ENCODE measurements at regions not wholly inside any gene's neighbourhood (a gene's known extent, or its start where the extent isn't known, plus 50 kb on each side); places are given as distances from the start of the nearest gene placed in this dataset.

DNA sequence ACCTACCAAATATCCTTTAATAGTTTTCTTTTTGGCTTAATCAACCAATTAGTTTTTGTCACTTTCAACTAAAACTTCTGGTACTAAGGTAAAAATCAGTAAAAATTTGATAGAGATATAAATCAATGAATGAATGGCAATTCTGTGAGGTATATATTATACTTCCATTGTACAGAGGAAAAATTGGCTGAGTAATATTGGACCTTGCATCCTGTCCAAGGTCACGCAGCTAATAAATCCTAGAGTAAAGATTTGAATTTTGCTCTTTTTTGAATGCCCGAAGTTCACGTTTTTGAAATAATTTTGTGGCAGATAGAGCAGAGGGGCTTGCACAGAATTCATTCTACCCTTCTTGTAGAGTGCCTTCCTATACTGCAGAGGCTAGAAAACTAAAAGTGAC, 81.1 kb upstream of the ZNF280D start:
- TF ChIP-seq CREB1 (IDR thresholded peaks at IDR 0.05; ENCODE audit: low read depth): no peak
- TF ChIP-seq TAF1 (IDR thresholded peaks at IDR 0.05; ENCODE audit: low read depth): no peak
- TF ChIP-seq YY1 (IDR thresholded peaks at IDR 0.05; ENCODE audit: low read depth): no peak
- no peak for TF ChIP-seq MAX (IDR thresholded peaks at IDR 0.05)
- TF ChIP-seq TCF12 (IDR thresholded peaks at IDR 0.05; ENCODE audit: low read depth): no peak
- no peak for TF ChIP-seq EGR1 (IDR thresholded peaks at IDR 0.05)
- TF ChIP-seq EP300 (IDR thresholded peaks at IDR 0.05; ENCODE audit: borderline replicate concordance): no peak
- no peak for TF ChIP-seq FOXM1 (IDR thresholded peaks at IDR 0.05; ENCODE audit: borderline replicate concordance, low read depth)
- no peak for TF ChIP-seq NFIC (IDR thresholded peaks at IDR 0.05)
- no peak for TF ChIP-seq USF1 (IDR thresholded peaks at IDR 0.05)
- no peak for TF ChIP-seq RAD21 (IDR thresholded peaks at IDR 0.05; ENCODE audit: low read depth)
- no peak for TF ChIP-seq CEBPB (IDR thresholded peaks at IDR 0.05)
- no peak for TF ChIP-seq TEAD4 (IDR thresholded peaks at IDR 0.05)
- TF ChIP-seq, protein P1, sequence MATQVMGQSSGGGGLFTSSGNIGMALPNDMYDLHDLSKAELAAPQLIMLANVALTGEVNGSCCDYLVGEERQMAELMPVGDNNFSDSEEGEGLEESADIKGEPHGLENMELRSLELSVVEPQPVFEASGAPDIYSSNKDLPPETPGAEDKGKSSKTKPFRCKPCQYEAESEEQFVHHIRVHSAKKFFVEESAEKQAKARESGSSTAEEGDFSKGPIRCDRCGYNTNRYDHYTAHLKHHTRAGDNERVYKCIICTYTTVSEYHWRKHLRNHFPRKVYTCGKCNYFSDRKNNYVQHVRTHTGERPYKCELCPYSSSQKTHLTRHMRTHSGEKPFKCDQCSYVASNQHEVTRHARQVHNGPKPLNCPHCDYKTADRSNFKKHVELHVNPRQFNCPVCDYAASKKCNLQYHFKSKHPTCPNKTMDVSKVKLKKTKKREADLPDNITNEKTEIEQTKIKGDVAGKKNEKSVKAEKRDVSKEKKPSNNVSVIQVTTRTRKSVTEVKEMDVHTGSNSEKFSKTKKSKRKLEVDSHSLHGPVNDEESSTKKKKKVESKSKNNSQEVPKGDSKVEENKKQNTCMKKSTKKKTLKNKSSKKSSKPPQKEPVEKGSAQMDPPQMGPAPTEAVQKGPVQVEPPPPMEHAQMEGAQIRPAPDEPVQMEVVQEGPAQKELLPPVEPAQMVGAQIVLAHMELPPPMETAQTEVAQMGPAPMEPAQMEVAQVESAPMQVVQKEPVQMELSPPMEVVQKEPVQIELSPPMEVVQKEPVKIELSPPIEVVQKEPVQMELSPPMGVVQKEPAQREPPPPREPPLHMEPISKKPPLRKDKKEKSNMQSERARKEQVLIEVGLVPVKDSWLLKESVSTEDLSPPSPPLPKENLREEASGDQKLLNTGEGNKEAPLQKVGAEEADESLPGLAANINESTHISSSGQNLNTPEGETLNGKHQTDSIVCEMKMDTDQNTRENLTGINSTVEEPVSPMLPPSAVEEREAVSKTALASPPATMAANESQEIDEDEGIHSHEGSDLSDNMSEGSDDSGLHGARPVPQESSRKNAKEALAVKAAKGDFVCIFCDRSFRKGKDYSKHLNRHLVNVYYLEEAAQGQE (IDR thresholded peaks at IDR 0.05; ENCODE audit: low read depth): no peak
- TF ChIP-seq ZBTB7A (IDR thresholded peaks at IDR 0.05; ENCODE audit: low read depth): no peak

DNA sequence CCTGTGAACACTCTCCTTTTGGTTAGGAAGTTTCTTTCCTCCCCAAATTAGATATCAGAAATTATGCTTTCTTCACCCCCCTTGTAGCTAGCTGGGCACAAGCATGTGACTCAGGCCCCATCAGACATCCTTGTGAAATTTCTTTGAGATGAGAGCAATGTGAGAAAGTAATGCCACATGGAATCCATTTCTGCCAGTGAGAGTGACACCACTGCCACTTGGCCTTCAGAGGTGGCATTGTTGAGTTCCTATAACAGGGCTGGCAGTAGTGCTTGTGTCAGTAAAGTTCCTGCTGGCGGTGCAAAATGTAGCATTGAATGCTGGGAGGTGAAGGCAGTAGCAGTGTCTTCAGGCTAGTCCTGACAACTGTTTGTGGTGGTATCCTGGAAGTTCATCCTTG, 80.7 kb upstream of the ZNF280D start:
- TF ChIP-seq TCF12 (IDR thresholded peaks at IDR 0.05; ENCODE audit: low read depth): no peak

DNA sequence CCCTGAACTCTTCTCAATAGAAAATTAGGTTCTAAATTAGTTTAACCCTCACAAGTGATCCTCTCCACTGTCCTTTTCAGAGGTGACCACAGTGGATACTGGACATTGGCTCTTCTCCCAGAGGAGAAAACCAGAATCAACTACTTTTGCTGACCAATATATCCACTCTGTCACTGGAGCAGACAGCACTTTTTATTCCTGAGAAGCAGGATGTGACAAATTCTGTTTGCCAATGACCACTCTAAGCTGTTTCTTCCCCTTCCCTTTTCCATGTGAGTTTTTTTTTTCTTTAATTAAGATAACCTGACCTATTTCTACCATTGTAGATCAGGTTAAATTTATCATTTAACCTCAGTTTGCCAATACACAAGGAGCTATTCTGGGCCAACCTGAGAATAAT, 79.7 kb upstream of the ZNF280D start:
- no peak for TF ChIP-seq ZBTB7A (IDR thresholded peaks at IDR 0.05; ENCODE audit: low read depth)
- TF ChIP-seq CREB1 (IDR thresholded peaks at IDR 0.05; ENCODE audit: low read depth): no peak
- no peak for TF ChIP-seq TCF12 (IDR thresholded peaks at IDR 0.05; ENCODE audit: low read depth)
- TF ChIP-seq EGR1 (IDR thresholded peaks at IDR 0.05): no peak
- TF ChIP-seq EP300 (IDR thresholded peaks at IDR 0.05; ENCODE audit: borderline replicate concordance): no peak
- no peak for TF ChIP-seq MAX (IDR thresholded peaks at IDR 0.05)

- TF ChIP-seq ZBTB7A (IDR thresholded peaks at IDR 0.05; ENCODE audit: low read depth): no peak
- TF ChIP-seq, protein P1 (IDR thresholded peaks at IDR 0.05; ENCODE audit: low read depth): no peak
- TF ChIP-seq TEAD4 (IDR thresholded peaks at IDR 0.05): no peak
These were observed 78.9 kb upstream of the ZNF280D start for GRCh38 chr15:56812221-56812620.

DNA sequence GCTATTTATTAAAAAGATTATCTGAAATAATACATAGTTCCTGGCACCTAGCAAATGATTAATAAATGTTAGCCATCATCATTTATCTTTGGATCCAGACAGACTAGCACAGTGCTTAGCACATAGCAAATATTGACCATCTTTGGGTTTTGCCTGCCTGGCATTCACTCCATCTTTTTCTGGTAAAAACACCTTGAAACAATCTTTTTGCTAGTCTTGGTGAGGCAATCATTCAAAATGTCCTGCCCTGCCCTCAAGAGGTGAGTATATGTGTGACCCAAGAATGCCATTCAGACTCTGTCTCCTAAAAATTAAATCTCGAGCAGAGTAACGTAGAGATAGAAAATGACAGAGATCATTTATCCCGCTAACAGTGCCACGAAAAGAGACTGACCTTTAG, 78.3 kb upstream of the ZNF280D start:
- TF ChIP-seq FOXM1 (IDR thresholded peaks at IDR 0.05; ENCODE audit: borderline replicate concordance, low read depth): no peak
- no peak for TF ChIP-seq CREB1 (IDR thresholded peaks at IDR 0.05; ENCODE audit: low read depth)
- TF ChIP-seq MAX (IDR thresholded peaks at IDR 0.05): no peak
- no peak for TF ChIP-seq ZBTB7A (IDR thresholded peaks at IDR 0.05; ENCODE audit: low read depth)
- TF ChIP-seq TAF1 (IDR thresholded peaks at IDR 0.05; ENCODE audit: low read depth): no peak
- TF ChIP-seq TCF12 (IDR thresholded peaks at IDR 0.05; ENCODE audit: low read depth): no peak
- no peak for TF ChIP-seq TEAD4 (IDR thresholded peaks at IDR 0.05)

DNA sequence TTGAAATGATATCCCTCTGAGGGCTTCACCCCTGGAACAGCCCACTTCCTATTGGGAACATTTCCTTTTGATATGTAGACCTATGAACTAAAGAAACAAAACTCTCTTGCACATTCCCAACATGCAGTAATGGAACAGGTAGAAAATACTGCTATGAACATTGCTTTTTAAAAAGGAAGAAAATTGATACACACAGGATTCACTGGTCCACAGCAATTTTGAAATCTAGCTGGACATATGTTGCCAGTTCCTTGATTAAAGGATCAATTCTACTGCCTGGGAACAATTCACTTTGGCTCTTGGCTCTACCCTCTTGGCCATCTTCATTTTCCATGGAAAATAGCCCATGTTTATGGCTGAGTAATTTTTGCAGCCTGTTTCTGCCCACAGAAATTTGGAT, 74.9 kb upstream of the ZNF280D start:
- TF ChIP-seq, protein P1 (IDR thresholded peaks at IDR 0.05; ENCODE audit: low read depth): no peak
- TF ChIP-seq CREB1 (IDR thresholded peaks at IDR 0.05; ENCODE audit: low read depth) (no peak), TAF1 (IDR thresholded peaks at IDR 0.05; ENCODE audit: low read depth) (no peak), RAD21 (IDR thresholded peaks at IDR 0.05; ENCODE audit: low read depth) (no peak), NFIC (IDR thresholded peaks at IDR 0.05) (no peak), EP300 (IDR thresholded peaks at IDR 0.05; ENCODE audit: borderline replicate concordance) (no peak), CEBPB (IDR thresholded peaks at IDR 0.05) (no peak), FOXM1 (IDR thresholded peaks at IDR 0.05; ENCODE audit: borderline replicate concordance, low read depth) (no peak), ZBTB7A (IDR thresholded peaks at IDR 0.05; ENCODE audit: low read depth) (no peak), TCF12 (IDR thresholded peaks at IDR 0.05; ENCODE audit: low read depth) (no peak), YY1 (IDR thresholded peaks at IDR 0.05; ENCODE audit: low read depth) (no peak), TEAD4 (IDR thresholded peaks at IDR 0.05) (no peak), EGR1 (IDR thresholded peaks at IDR 0.05) (no peak), MAX (IDR thresholded peaks at IDR 0.05) (no peak), USF1 (IDR thresholded peaks at IDR 0.05) (no peak)
